ENCODE measurements at regions not wholly inside any gene's neighbourhood (a gene's known extent, or its start where the extent isn't known, plus 50 kb on each side); places are given as distances from the start of the nearest gene placed in this dataset.
"Not testable (repeated sequence)": the region's sequence is repeated elsewhere in the genome, so short reads cannot be mapped to it uniquely, and the experiment has no call there.

DNA sequence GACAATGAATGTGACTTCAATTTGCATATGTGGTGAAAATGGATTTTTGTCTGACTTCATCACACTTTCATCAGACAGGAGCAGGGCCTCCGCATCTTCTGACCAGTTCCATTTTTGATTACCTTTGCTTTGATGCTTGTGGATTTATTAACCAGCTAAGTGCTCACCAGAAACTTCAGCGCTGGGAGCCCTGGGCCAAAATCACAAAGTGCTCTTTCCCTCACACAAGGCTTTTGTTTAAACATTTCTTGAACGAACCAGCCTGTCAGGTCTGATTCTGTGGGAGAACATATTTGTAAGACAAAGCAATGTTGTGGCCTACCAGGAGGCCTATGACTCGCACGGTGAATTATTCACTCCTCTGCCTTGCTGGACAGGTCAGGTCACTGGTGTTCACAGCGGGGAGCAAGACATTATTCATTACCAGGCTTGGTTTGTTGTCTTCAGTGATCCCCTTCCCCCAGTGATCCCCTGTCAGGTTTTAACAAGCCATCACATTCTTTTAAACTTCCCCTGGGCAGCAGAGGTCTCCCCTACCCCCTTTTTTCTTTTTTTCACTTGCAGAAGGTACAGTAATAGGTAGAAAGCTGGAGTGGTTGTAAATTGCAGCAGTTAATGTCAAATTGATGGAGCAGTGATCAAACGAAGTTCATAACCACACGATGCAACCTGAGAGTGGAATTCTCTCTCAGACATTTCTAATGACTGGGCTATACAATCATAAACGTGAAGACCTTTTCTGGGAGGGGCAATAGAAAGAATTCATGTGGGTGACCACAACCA is 167.5 kb upstream of the PRICKLE1 start:
- DNase-seq, result no peak

DNA sequence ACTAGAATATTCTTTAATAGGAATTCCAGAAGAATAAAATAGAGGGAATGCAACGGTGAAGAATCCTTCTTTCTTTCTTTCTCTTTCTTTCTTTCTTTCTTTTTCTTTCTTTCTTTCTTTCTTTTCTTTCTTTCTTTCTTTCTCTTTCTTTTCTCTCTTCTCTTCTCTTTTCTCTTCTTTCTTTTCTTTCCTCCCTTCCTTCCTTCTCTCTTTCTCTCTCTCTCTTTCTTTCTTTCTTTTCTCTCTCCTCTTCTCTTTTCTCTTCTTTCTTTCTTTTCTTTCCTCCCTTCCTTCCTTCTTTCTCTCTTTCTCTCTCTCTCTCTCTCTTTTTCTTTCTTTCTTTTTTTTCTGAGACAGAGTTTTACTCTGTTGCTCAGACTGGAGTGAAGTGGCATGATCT is 160.8 kb upstream of the PRICKLE1 start:
- no peak for DNase-seq

DNA sequence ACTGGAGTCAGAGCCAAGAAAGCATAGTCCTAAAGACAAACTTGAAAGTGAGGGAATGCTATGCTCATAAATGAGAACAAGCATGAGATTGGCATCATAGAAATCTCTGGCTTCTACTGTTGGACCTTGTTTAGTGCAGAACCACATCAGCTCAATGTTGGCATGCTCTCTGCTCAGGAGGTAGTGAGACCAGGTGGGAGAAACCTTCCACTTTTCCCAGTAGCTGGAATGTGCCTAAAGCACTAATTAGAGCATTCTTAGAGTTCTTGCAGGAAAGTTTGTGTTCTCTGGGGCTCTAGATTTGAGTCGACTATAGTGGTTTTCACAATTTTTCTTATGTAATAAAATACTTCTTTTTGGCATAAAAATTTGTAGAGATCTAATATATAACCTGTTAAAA is 159.7 kb upstream of the PRICKLE1 start:
- DNase-seq, result no peak

DNA sequence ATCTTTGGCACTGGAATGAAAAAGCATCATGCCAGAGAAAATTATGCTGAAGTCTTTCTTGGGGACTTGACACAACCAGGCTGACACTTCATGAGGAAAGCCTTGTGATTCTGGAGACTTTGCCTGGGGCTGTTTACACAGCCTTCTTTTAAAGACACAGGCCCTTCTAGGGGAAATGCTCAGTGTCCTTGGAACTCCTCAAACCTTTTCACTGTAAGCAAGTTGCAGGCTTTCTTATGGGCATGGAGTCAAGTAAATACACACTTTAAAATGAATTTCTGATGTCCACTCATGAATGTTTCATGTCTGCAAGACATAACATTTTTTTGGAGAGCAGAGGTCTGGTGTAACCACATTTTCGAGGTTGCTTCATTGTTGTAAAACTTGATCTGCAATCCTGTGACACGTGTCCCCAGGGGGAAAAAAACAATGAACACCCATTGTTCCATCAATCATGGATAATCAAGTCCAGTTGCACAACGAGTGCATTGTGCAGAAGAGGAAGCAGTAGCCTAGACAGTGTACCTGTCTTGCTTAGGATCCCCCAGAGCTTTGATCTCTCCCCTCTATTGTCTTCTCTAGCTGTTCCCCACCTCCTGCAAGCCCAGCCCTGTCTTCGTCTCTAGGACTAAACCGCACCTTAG is 155.1 kb upstream of the PRICKLE1 start:
- DNase-seq, result no peak

DNA sequence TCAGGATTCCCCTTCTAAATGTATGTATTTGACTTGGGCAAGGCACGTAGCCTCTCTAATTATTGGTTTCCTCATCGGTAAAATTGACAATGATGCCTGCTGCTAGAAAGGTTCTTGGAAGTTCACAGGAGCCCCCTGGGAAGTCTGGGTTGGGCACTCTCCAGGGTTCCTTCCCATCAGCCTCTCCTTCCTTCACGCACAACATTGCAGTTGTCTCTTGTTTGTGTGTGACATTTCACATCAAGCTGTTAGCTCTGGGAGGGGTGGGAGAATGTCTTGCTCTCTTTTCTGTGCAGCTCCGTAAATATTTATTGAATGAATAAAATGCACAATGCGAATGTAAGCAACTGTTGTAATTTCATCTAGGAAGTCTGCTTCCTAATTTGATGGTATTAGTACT is 153.2 kb upstream of the PRICKLE1 start:
- DNase-seq, result no peak

DNA sequence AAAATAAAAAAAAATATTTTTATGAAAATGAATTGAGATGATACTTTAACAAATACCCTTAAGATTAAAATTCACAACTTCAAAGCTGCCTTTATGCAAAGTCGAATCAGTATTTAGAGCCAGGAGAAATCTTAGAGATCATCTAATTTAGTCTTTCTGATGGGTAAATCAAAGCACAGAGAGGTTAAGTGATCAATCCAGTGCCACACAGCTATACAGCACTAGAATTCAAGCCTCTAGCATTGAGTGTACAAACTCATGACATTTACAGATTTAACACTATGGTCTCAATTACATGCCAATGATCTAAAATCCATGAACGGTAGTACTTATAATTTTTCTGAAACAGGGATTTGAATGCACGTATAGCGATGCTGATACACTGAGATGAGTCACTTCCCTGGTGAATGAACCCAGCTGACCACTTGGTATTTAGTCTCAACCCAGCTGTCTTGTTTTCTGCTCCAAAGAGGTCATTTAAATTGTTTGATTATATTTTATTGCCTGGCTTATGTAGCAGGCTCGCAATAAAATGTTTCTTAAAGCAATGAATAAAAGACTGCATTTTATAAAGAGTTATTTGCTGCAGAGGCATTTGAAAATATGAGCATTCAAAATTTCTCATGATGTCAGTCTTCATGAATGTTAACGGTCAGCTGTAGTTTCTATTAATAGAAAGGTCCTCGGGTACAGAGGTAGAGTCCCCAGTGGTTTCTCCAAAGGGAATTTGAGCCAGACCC is 152.4 kb upstream of the PRICKLE1 start:
- DNase-seq, result no peak

DNA sequence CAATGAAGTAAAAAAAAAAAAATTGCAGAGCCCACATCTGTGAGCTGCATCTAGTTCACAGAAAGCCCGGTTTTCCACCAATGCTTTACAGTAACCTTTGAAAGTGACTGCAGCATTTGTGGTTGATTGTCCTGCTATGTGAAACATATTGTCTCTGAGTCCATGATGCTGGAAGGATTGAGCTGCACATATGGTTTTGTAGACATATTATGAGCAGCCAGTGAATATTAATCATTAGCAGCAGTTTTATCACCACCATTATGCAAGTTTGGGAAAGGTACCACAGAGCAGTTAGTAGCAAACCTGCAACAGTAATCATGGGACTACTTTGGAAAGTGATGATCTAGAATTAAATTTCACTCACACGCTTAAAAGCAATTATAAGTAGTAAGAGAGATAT is 151.5 kb upstream of the PRICKLE1 start:
- no peak for DNase-seq

DNA sequence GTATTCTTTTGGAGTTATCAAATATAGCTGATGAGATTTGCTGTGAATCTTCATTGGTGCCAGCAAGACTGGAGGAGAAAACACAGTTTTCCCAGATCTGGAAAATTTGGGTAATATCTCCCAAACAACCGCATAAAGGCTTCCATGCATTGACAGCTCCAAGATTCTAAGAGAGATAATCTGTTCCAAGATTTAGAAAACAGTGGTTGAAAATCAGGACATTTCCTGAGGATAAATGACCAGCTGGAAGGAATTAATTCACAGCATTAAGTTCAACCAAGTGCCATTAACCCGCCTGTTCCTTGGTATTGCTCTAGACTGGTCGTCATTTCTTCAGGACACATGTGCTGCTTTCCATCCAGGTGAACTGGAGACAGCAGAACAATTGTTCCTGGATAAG is 147.9 kb upstream of the PRICKLE1 start:
- DNase-seq, result no peak

DNA sequence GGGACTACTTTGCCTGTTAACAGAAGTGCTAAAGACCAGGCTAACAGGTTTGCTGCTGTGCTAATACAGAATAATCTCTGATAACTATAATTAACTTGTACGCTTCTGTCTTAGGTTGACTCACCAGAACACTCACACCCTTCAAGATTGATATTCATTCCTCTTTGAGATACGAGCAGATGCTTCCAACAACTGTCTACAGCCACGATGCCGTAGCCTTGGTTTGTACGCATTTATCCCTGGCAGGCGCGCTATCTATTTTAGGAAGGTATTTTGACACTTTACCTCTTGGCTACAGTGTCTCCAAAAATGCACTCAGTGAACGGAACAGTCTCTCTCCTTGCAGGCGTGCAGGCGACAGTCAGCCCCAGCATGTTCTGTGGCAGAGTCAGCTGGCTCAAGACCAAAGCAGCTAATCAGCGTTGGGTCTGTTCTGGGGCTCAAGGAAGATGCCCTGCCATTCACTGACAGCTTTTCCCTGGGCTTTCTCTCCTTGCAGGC is 146.4 kb upstream of the PRICKLE1 start:
- DNase-seq, result no peak

DNA sequence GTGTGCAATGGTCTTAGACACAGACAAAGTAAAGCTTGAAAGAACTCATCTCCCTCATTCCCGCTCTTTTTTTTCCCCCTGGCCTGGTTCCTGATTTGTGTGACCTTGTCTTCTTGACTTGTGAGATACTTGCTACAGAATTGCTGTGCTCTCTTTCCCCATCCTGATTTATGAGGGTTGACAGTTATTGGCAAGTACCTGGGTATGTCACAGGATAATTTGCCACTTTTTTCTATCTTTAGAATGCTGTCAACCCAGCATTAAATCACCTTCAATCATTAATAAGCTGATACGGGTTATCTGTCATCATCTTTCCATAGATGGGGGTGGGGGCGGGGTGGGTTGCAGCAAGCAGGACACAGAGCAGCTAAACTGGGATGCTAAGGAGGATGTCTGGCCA is 144.4 kb upstream of the PRICKLE1 start:
- DNase-seq, result no peak

DNA sequence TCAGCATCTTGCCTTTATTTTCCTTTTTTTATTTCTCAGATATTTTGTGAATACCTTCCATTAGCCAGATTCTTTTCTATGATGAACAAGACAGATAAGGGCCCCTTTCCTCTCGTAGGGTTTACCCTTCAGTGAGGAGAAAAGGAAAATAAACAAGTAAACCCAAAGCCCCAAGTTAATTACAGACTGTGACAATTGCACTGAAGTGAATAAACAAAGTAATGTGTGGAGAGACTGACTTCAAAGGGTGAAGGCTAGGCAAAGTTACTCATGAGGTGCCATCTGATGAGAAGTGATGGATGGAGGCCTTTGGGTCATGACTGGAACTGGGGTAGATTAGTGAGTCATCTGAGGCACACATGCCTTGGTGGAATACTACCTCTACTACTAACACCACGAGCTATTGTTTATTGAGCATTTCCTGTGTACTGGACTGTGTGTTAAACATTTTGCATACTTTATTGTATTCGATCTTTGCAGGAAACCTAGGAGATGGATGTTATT is 143.4 kb upstream of the PRICKLE1 start:
- DNase-seq, result no peak

DNA sequence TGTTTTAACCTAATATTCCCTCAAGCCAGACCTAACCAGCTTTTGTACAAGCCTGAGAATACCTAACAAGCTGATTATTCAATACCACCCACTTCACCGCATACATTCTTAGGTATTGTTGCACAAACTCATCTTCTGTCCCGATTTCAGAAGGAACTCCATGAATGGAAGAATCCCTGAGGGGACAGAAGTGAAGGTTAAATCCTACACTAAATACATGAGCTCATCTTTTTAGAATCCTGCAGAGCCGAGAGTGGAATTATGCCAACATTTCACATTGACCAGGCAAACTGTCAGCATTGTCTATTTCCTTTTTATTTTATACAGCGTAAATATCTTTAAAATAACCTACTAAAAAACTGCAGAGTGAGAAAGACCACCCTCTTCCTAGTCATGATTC is 140.7 kb upstream of the PRICKLE1 start:
- no peak for DNase-seq

DNA sequence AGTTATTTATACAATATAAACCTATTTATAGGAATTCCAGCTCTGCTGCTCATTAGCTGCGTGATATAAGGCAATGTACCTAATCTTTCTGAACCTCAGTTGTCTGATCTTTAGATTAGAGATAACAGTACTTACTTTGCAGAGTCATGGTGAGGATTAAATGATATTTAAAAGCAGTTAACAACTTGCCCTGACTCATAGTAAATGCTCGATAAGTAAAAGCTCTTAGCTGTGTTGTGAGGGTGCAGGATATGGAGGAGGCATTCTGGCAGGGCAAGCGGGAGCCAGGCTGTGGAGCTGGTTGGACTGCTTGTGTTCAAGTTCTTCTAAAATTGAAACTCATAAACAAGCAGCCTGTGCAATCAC is 140.0 kb upstream of the PRICKLE1 start:
- DNase-seq, result no peak

DNA sequence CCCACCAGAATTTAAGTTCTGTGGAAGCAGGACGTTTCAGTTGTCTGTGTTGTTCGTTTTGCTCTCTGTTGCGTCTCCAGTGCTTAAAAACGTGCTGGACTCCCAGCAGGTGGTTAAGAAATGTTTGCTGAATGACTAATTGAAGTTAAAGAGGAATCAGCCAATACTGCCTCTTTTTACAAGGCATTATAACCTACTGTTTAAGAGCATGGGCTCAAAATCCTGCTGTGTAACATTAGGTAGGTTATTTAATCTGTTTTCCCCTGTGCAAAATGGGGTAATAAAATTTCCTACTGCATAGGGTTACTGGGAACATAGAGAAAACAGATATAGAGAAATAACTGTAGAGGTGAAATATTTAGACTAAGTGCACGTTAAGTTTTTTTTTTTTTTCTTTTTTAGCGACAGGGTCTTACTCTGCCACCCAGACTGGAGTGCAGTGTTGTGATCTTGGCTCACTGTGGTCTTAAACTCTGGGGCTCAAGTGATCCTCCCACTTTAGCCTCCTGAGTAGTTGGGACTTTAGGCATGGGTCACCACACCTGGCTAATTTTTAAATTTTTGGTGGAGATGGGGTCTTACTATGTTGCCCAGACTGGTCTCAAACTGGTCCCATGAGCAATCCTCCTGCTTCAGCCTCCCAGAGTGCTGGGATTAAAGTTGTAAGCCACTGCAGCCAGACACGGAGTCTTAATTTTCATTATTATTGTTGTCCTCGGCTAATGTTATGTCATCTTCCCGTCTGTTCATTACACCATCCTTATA is 139.4 kb upstream of the PRICKLE1 start:
- no peak for DNase-seq

DNA sequence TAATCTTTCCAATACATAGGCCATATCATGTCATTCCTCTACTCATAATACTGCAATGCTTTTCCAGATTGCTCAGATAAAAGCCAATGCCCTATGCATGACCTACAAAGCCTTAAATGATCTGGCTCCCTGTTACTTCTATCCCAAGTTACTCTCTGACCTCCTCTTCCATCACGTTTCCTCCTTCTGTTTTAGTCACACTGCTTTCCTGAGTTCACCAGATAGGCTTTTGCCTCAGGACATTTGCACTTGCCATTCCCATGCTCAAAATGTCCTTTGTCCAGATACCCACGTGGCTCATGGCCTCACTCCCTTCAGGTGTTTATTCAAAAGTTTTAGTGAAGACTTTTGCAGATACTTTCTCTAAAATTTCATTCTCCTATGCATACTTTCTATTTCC is 138.7 kb upstream of the PRICKLE1 start:
- DNase-seq, result no peak

DNA sequence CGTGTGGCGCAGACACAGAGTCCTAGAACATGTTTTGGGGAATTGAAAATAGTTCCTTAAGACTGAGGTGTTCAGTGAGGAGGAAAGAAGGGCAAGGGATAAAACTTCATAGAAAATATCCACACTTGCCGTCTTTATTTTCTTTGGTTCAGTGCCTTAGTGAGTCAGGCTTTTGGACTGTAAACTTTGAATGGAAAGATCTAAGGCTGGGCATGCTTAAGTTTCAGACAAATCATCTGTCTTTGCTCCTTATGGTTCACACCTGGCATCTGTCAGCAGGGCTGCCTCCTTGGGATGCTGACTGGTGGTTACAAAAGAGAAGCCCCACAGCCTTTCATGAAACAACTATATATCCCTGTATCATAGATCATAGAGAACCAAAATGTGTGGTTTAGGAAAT is 136.3 kb upstream of the PRICKLE1 start:
- no peak for DNase-seq

DNA sequence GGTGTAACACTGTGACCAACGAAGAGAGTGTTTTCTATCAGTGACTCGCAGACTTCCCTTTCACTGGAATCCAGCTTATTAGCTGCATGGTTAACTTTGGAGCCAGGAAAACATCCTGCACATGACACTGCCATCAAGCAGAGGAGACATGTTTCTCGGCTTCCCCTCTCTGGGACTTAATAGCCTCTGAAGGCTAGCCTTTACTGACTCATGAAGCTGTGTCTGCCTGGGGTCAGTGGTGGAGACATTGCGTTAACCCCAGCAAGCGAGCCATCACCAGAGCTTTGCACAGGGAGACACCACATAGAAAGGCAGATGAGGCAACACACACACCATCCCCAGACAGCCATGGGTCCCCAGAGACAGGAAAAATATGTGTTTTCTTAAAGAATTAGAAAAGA is 126.9 kb upstream of the PRICKLE1 start:
- DNase-seq, result no peak

DNA sequence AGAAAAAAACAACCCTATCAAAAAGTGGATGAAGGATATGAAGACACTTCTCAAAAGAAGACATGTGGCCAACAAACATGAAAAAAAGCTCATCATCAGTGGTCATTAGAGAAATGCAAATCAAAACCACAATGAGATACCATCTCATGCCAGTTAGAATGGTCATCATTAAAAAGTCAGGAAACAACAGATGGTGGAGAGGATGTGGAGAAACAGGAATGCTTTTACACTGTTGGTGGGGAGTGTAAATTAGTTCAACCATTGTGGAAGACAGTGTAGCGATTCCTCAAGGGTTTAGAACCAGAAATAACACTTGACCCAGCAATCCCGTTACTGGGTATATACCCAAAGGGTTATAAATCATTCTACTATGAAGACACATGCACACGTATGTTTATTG is 124.0 kb upstream of the PRICKLE1 start:
- DNase-seq, result not testable (repeated sequence)

DNA sequence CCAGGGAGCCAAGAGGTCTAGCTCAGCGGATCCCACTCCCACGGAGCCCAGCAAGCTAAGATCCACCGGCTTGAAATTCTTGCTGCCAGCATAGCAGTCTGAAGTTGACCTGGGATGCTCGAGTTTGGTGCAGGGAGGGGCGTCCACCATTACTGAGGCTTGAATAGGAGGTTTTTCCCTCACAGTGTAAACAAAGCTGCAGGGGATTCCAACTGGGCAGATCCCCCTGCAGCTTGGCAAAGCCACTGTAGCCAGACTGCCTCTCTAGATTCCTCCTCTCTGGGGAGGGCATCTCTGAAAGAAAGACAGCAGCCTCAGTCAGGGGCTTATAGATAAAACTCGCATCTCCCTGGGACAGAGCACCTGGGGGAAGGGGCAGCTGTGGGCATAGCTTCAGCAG is 118.8 kb upstream of the PRICKLE1 start:
- not testable (repeated sequence) for DNase-seq

DNA sequence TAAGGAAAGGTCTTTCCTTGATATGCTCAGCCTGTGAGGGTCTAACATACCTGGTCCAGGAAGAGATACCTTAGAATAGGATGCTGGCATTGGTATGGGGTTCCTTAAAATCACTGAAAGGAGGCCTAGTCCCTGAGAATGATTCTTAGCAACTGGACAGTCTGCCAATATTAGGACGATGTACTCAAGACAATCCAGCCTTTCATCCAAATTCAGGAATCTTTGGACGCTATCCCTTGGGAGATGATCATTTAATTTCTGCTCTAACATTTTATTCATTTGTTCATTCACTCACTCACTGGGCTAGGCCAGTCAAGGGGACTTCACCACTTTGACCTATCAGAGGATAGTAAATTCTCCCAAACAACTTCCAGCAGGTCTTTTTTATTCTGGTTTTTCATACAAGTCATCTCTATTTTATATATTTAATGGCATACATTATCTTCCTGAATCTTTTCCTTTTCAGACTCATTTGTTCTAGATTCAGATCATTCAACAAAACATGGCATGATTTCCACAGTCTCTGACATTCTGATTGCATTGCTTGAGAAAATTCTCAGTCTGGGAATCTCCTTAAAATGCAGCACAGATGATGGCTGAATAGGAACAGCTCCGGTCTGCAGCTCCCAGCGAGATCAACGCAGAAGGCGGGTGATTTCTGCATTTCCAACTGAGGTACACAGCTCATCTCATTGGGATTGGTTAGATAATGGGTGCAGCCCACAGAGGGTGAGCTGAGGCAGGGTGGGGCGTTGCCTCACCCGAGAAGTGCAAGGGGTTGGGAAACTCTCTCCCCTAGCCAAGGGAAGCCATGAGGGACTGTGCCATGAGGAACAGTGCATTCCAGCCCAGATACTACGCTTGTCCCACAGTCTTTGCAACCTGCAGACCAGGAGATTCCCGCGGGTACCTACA is 118.0 kb upstream of the PRICKLE1 start:
- no peak for DNase-seq

DNA sequence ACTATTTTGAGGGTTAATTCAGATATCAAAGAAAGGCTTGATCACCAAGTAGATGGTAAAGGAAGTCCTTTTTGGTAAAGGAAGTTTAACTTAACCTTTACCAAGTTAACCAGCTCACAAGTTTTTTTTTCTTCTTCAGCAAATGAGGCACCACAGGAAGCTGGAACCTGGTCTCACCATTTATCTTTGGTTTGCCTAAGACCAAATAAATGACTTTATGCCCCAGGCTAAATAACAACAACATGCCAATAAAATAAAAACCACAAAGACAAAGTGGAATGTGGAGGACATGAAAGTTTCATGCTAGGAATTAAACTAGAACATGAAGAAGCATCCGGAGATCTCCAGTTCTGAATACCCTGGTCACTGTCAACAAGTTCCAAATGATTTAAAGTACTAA is 116.8 kb upstream of the PRICKLE1 start:
- no peak for DNase-seq

DNA sequence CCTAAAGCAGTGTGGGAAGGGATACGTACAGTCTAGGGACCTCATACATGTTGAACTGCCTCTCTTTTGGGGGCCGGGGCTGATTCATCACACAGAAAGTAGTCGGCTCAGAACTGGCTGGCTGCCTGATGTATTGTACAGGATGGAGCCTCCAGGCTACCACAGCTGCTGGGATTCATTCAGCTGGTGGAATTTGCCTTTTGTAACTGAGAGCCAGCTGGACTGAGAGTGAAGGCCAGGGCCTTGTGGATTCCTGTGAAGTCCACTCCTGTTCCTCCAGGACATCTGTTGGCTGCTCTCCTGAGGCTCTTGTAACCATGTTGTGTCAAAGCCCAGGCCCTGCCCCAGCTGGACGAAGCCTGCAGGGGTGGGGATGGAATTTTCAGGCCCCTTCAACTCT is 116.3 kb upstream of the PRICKLE1 start:
- DNase-seq, result no peak
